ENCODE measurements at regions not wholly inside any gene's neighbourhood (a gene's known extent, or its start where the extent isn't known, plus 50 kb on each side); places are given as distances from the start of the nearest gene placed in this dataset.

GRCh38 chr11:21768388-21768787 is 424.5 kb upstream of the ANO5 start:
- no peak for ATAC-seq (ENCODE audit: low FRiP score)
- DNase-seq (ENCODE audit: low spot score): no peak
- TF ChIP-seq CTCF (IDR thresholded peaks at IDR 0.05): no peak

GRCh38 chr11:21769188-21769587 is 423.7 kb upstream of the ANO5 start:
- DNase-seq (ENCODE audit: low spot score) (no peak), ATAC-seq (ENCODE audit: low FRiP score) (no peak)
- no peak for TF ChIP-seq CTCF (IDR thresholded peaks at IDR 0.05)

GRCh38 chr11:21771097-21771496 is 421.8 kb upstream of the ANO5 start:
- no peak for DNase-seq (ENCODE audit: low spot score)
- TF ChIP-seq CTCF (IDR thresholded peaks at IDR 0.05): no peak
- ATAC-seq (ENCODE audit: low FRiP score): no peak

GRCh38 chr11:21774212-21774611 is 418.7 kb upstream of the ANO5 start:
- no peak for DNase-seq (ENCODE audit: low spot score)

GRCh38 chr11:21775911-21776310 is 417.0 kb upstream of the ANO5 start:
- ATAC-seq (ENCODE audit: low FRiP score) (no peak), DNase-seq (ENCODE audit: low spot score) (no peak)
- no peak for TF ChIP-seq CTCF (IDR thresholded peaks at IDR 0.05)

More at GRCh38 chr11:21774212-21774611, 418.7 kb upstream of the ANO5 start:
- no peak for TF ChIP-seq CTCF (IDR thresholded peaks at IDR 0.05)
- no peak for ATAC-seq (ENCODE audit: low FRiP score)

GRCh38 chr11:21783954-21784353 is 408.9 kb upstream of the ANO5 start:
- DNase-seq (ENCODE audit: low spot score) (no peak), ATAC-seq (ENCODE audit: low FRiP score) (no peak)
- TF ChIP-seq CTCF (IDR thresholded peaks at IDR 0.05): no peak

GRCh38 chr11:21785351-21785750 is 407.5 kb upstream of the ANO5 start:
- DNase-seq (ENCODE audit: low spot score) (no peak), ATAC-seq (ENCODE audit: low FRiP score) (no peak)
- TF ChIP-seq CTCF (IDR thresholded peaks at IDR 0.05): no peak
